HG02970 (cell line): ENCODE measurements at regions not wholly inside any gene's neighbourhood (a gene's known extent, or its start where the extent isn't known, plus 50 kb on each side); places are given as distances from the start of the nearest gene placed in this dataset.
"Not testable (repeated sequence)": the region's sequence is repeated elsewhere in the genome, so short reads cannot be mapped to it uniquely, and the experiment has no call there.

ENCODE experiments used
- ATAC-seq: cut with Tn5 transposase; IDR thresholded peaks from one replicate; pipeline ENCODE4 v1.9.1; 2021; ENCODE audit warnings: mild to moderate bottlenecking, moderate library complexity, moderate number of reproducible peaks; ENCODE audit not compliant: unreplicated experiment, low FRiP score

GRCh38 chr6:47180633-47181032 is 129.1 kb downstream of the TNFRSF21 start:
- no peak for ATAC-seq

GRCh38 chr6:47179286-47179685 is 130.4 kb downstream of the TNFRSF21 start:
- no peak for ATAC-seq

- ATAC-seq, result no peak
Observed at GRCh38 chr6:47175656-47176055, 133.5 kb upstream of the ADGRF1 start.

- no peak for ATAC-seq
Observed at GRCh38 chr6:47174502-47175023, 132.4 kb upstream of the ADGRF1 start.

GRCh38 chr6:47174063-47174462 is 131.9 kb upstream of the ADGRF1 start:
- ATAC-seq, result not testable (repeated sequence)

GRCh38 chr6:47173145-47173544 is 131.0 kb upstream of the ADGRF1 start:
- ATAC-seq, result not testable (repeated sequence)

GRCh38 chr6:47170617-47170947 is 128.4 kb upstream of the ADGRF1 start:
- ATAC-seq, result no peak

GRCh38 chr6:47169785-47170616 is 127.9 kb upstream of the ADGRF1 start:
- ATAC-seq, result no peak

GRCh38 chr6:47168180-47168579 is 126.0 kb upstream of the ADGRF1 start:
- no peak for ATAC-seq

GRCh38 chr6:47165918-47166317 is 123.8 kb upstream of the ADGRF1 start:
- no peak for ATAC-seq

GRCh38 chr6:47164877-47165276 is 122.7 kb upstream of the ADGRF1 start:
- no peak for ATAC-seq

GRCh38 chr6:47163536-47163935 is 121.4 kb upstream of the ADGRF1 start:
- ATAC-seq, result no peak

- no peak for ATAC-seq
Observed at GRCh38 chr6:47162793-47163192, 120.7 kb upstream of the ADGRF1 start.

- no peak for ATAC-seq
Observed at GRCh38 chr6:47162231-47162630, 120.1 kb upstream of the ADGRF1 start.

- ATAC-seq, result no peak
Observed at GRCh38 chr6:47161176-47161687, 119.1 kb upstream of the ADGRF1 start.

- ATAC-seq, result no peak
Observed at GRCh38 chr6:47160702-47161101, 118.6 kb upstream of the ADGRF1 start.

- ATAC-seq, result no peak
Observed at GRCh38 chr6:47159763-47160162, 117.6 kb upstream of the ADGRF1 start.

GRCh38 chr6:47157653-47158219 is 115.6 kb upstream of the ADGRF1 start:
- no peak for ATAC-seq

- no peak for ATAC-seq
Observed at GRCh38 chr6:47157063-47157462, 114.9 kb upstream of the ADGRF1 start.

- ATAC-seq, result no peak
Observed at GRCh38 chr6:47156196-47156595, 114.1 kb upstream of the ADGRF1 start.

GRCh38 chr6:47153404-47153755 is 111.2 kb upstream of the ADGRF1 start:
- ATAC-seq, result no peak
